ENCODE measurements at regions not wholly inside any gene's neighbourhood (a gene's known extent, or its start where the extent isn't known, plus 50 kb on each side); places are given as distances from the start of the nearest gene placed in this dataset.
A peak's percentile ranks its signal among the peaks of the same experiment; 100 is the strongest.

DNA sequence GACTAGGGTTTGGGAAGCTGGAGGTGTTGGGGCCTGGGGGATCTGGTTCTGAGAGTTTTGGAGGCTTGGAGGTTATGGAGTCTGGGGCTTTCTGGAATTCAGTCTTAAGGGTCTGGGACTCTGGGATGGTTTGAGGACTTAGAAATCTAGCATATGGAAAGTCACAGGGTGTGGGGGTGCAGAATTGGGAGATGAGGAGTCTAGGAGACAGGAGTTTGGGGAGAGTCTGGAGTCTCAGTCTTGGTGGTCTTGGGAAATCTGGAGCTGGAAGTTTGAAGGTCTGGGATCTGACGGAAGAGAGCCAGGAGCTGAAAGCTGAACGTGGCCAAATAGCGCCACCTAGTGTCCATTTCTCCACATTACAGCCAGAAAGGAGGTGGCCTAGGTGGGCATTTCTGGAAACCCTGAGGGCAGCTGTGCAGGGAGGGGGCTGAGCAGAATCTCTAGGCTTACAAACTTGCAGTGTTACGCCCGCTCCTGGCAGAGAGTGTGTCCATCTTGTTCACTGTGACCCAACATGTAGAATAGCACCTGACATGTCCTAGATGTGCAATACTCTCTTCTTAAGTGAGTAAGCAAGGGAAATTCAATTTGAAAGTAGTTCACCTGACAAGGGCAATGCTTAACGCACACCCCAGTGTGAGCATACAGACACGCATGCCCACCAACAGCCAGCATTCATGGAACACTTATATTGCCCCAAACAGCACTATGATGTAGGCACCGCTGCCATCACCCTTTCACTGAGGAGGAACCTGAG, 204.8 kb downstream of the TFCP2L1 start:
- TF ChIP-seq, protein P1, sequence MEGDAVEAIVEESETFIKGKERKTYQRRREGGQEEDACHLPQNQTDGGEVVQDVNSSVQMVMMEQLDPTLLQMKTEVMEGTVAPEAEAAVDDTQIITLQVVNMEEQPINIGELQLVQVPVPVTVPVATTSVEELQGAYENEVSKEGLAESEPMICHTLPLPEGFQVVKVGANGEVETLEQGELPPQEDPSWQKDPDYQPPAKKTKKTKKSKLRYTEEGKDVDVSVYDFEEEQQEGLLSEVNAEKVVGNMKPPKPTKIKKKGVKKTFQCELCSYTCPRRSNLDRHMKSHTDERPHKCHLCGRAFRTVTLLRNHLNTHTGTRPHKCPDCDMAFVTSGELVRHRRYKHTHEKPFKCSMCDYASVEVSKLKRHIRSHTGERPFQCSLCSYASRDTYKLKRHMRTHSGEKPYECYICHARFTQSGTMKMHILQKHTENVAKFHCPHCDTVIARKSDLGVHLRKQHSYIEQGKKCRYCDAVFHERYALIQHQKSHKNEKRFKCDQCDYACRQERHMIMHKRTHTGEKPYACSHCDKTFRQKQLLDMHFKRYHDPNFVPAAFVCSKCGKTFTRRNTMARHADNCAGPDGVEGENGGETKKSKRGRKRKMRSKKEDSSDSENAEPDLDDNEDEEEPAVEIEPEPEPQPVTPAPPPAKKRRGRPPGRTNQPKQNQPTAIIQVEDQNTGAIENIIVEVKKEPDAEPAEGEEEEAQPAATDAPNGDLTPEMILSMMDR (IDR thresholded peaks at IDR 0.05): peak; percentile 82 to 92 (median 86)
- TF ChIP-seq POLR2A (IDR thresholded peaks at IDR 0.05): no peak

All from ovary (tissue), 3 donors.